BE2C (cell line): ENCODE measurements at regions not wholly inside any gene's neighbourhood (a gene's known extent, or its start where the extent isn't known, plus 50 kb on each side); places are given as distances from the start of the nearest gene placed in this dataset.
A peak's percentile ranks its signal among the peaks of the same experiment; 100 is the strongest.

Source experiments
- DNase-seq: peaks from one replicate; pipeline ENCODE4 v3.0.0-alpha.2; 2020
- H3K27me3 ChIP-seq: fragments of 250-450 bp; sonication (Bioruptor Pico); 2 replicates; pipeline ENCODE4 v1.5.1; 2020; ENCODE audit warnings: mild to moderate bottlenecking
- H3K36me3 ChIP-seq: fragments of 250-450 bp; sonication (Bioruptor Pico); 2 replicates; pipeline ENCODE4 v1.5.1; 2020; ENCODE audit warnings: mild to moderate bottlenecking
- H3K4me1 ChIP-seq: fragments of 250-450 bp; sonication (Bioruptor Pico); 2 replicates; pipeline ENCODE4 v1.5.1; 2020
- H3K4me3 ChIP-seq: 2 replicates; pipeline ENCODE4 v1.5.1; 2011; ENCODE audit warnings: low read depth, low read length
- H3K9me3 ChIP-seq: fragments of 250-450 bp; sonication (Bioruptor Pico); 2 replicates; pipeline ENCODE4 v1.5.1; 2020
- TF ChIP-seq, protein P1 (sequence below): IDR thresholded peaks from 2 replicates; pipeline ENCODE4 v1.5.1; 2012; ENCODE audit warnings: mild to moderate bottlenecking, low read depth, low read length

DNA sequence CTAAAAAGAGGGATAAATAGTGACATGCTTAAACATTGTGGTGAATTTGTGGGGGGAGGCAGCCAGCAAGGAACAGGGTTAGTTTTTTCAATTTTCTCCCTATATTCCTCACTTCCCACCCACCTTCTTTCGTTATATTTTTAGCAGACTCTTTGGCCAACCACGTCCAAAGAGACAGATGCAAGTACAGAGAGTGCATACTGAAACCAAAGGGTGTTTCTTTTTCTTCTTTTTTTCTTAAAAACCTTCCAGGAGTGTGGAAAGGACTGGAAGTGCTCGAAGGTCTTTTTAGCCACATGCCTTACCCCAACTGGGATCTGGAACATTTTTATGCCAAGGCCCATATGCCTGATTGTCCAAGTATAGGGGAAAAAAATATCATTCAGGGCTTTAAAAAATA lies 59.0 kb downstream of the TNP1 start:
- Histone ChIP-seq H3K4me1 (peaks cover 6% of the 10 kb centered on the region; the same call in 1 of the 2 replicates), H3K27me3 (no peaks in the 10 kb centered on the region), H3K9me3 (no peaks in the 10 kb centered on the region), H3K4me3 (no peak overlapping the region), H3K36me3 (no peaks in the 10 kb centered on the region)
- TF ChIP-seq, protein P1, sequence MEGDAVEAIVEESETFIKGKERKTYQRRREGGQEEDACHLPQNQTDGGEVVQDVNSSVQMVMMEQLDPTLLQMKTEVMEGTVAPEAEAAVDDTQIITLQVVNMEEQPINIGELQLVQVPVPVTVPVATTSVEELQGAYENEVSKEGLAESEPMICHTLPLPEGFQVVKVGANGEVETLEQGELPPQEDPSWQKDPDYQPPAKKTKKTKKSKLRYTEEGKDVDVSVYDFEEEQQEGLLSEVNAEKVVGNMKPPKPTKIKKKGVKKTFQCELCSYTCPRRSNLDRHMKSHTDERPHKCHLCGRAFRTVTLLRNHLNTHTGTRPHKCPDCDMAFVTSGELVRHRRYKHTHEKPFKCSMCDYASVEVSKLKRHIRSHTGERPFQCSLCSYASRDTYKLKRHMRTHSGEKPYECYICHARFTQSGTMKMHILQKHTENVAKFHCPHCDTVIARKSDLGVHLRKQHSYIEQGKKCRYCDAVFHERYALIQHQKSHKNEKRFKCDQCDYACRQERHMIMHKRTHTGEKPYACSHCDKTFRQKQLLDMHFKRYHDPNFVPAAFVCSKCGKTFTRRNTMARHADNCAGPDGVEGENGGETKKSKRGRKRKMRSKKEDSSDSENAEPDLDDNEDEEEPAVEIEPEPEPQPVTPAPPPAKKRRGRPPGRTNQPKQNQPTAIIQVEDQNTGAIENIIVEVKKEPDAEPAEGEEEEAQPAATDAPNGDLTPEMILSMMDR = no peak
- no peak for DNase-seq

- Histone ChIP-seq H3K4me1 (peaks cover 6% of the 10 kb centered on the region; the same call in 1 of the 2 replicates), H3K27me3 (no peaks in the 10 kb centered on the region), H3K9me3 (no peaks in the 10 kb centered on the region), H3K4me3 (no peak overlapping the region), H3K36me3 (no peaks in the 10 kb centered on the region)
- TF ChIP-seq, protein P1 = no peak
- DNase-seq = no peak
Measured at GRCh38 chr2:216799873-216800431, 59.9 kb downstream of the TNP1 start.

- TF ChIP-seq, protein P1 = no peak
- H3K4me1 ChIP-seq = peaks cover 24% of the 10 kb centered on the region
- H3K4me3 ChIP-seq = no peak overlapping the region
- DNase-seq = no peak
- H3K9me3 ChIP-seq = no peaks in the 10 kb centered on the region
- no peaks in the 10 kb centered on the region for H3K27me3 ChIP-seq
- H3K36me3 ChIP-seq = no peaks in the 10 kb centered on the region
Measured at GRCh38 chr2:216796115-216796840, 63.6 kb downstream of the TNP1 start.

DNA sequence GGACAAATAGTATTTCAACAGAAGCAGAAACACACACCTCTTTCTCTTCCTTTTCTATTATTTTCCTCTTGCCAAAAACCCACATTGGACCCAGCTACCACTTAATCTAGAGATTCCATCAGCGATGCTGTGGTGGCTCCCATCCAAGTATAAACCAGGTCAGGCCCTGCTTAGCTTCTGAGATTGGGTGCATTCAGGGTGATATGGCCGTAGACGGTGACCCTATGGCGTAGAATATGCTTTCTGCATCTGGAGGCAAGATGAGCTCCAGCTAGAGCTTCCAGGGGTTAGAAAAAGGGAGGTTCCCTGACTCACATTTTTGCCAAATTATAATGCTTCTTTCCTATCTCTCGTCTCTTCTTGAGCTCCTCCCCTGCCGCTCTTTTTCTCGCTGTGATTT lies 66.5 kb downstream of the TNP1 start:
- DNase-seq = no peak
- Histone ChIP-seq H3K9me3 (no peaks in the 10 kb centered on the region), H3K4me3 (peak overlapping the region; percentile 17), H3K4me1 (peaks cover 18% of the 10 kb centered on the region), H3K36me3 (no peaks in the 10 kb centered on the region), H3K27me3 (no peaks in the 10 kb centered on the region)
- TF ChIP-seq, protein P1 = no peak

DNA sequence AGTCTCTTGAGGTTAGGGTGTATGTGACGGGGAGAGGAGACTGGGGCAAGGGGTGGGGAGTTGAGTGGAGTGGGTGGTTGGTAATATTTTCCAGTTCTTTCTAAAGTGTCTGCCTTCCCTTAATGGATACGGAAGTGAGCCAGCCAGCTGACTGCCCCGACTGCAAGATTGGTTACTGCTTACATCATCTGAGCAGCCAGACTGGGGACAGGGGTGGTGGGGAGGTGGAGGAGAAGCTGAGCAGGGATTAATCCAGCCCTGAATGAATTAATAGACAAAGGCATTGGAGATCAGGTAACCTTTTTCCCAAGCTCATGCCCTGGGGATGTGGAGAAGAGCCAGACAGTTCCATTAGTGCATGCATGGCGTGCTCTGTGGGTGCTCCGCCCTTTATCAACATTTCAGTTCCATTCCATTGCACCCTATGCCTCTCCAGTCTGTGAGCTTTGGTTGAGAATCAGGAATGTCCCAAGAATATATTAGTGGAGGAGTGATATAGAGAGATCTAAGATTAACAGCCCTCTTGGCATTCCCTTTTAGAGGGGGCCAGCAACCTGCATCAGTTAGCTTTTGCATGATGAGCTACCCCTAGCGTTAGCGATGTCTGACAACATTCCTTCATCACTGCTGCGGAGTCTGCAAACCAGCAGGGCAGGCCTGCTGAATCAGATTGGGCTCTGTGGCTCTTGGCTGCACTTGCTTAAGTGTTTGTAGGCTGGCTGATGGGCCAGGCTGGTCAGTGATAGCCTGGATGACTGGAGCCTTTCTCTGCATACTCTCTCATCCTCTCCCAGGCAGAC lies 67.4 kb downstream of the TNP1 start:
- TF ChIP-seq, protein P1 = peak; percentile 50
- no peaks in the 10 kb centered on the region for H3K36me3 ChIP-seq
- H3K4me1 ChIP-seq = peaks cover 18% of the 10 kb centered on the region
- H3K9me3 ChIP-seq = no peaks in the 10 kb centered on the region
- DNase-seq = peak; percentile 89
- peak overlapping the region; percentile 3; the same call in 1 of the 2 replicates for H3K4me3 ChIP-seq
- no peaks in the 10 kb centered on the region for H3K27me3 ChIP-seq
